Stimulated activated CD4-positive, alpha-beta T cell treated with anti-CD3 and anti-CD28 coated beads, Interleukin-4, amount 100 ng/mL, for 1 hour (primary cell): ENCODE measurements at regions not wholly inside any gene's neighbourhood (a gene's known extent, or its start where the extent isn't known, plus 50 kb on each side); places are given as distances from the start of the nearest gene placed in this dataset.
"Not testable (repeated sequence)": the region's sequence is repeated elsewhere in the genome, so short reads cannot be mapped to it uniquely, and the experiment has no call there.

Experiments
- DNase-seq: peaks from one replicate; pipeline ENCODE4 v3.0.0-alpha.2; 2020

- no peak for DNase-seq
Measured at GRCh38 chr10:118873091-118873737, 118.4 kb upstream of the CACUL1 start.

- no peak for DNase-seq
Measured at GRCh38 chr10:118873738-118874105, 119.0 kb upstream of the CACUL1 start.

GRCh38 chr10:118874171-118874570 lies 119.4 kb upstream of the CACUL1 start:
- DNase-seq, result no peak

GRCh38 chr10:118875087-118875486 lies 120.3 kb upstream of the CACUL1 start:
- DNase-seq, result no peak

- DNase-seq, result no peak
Measured at GRCh38 chr10:118882741-118883140, 128.0 kb upstream of the CACUL1 start.

- no peak for DNase-seq
Measured at GRCh38 chr10:118892255-118892654, 137.3 kb upstream of the NANOS1 start.

GRCh38 chr10:118894891-118895290 lies 134.6 kb upstream of the NANOS1 start:
- DNase-seq, result not testable (repeated sequence)

- DNase-seq, result no peak
Measured at GRCh38 chr10:118900617-118901016, 128.9 kb upstream of the NANOS1 start.

- DNase-seq, result no peak
Measured at GRCh38 chr10:118901380-118901779, 128.1 kb upstream of the NANOS1 start.

- DNase-seq, result no peak
Measured at GRCh38 chr10:118901906-118902305, 127.6 kb upstream of the NANOS1 start.

- not testable (repeated sequence) for DNase-seq
Measured at GRCh38 chr10:118902656-118903055, 126.9 kb upstream of the NANOS1 start.

- no peak for DNase-seq
Measured at GRCh38 chr10:118903251-118903650, 126.3 kb upstream of the NANOS1 start.

- DNase-seq, result no peak
Measured at GRCh38 chr10:118903691-118904090, 125.8 kb upstream of the NANOS1 start.

GRCh38 chr10:118904286-118904685 lies 125.2 kb upstream of the NANOS1 start:
- no peak for DNase-seq

GRCh38 chr10:118907051-118907450 lies 122.5 kb upstream of the NANOS1 start:
- no peak for DNase-seq

- no peak for DNase-seq
Measured at GRCh38 chr10:118908557-118909256, 120.8 kb upstream of the NANOS1 start.

- DNase-seq, result no peak
Measured at GRCh38 chr10:118910702-118911101, 118.8 kb upstream of the NANOS1 start.

- no peak for DNase-seq
Measured at GRCh38 chr10:118911363-118911762, 118.2 kb upstream of the NANOS1 start.

- DNase-seq, result no peak
Measured at GRCh38 chr10:118912961-118913600, 116.4 kb upstream of the NANOS1 start.

- no peak for DNase-seq
Measured at GRCh38 chr10:118913825-118914224, 115.7 kb upstream of the NANOS1 start.

GRCh38 chr10:118914629-118915028 lies 114.9 kb upstream of the NANOS1 start:
- no peak for DNase-seq

GRCh38 chr10:118915161-118915560 lies 114.4 kb upstream of the NANOS1 start:
- DNase-seq, result no peak

GRCh38 chr10:118916777-118917176 lies 112.7 kb upstream of the NANOS1 start:
- DNase-seq, result no peak

- DNase-seq, result no peak
Measured at GRCh38 chr10:118917701-118918100, 111.8 kb upstream of the NANOS1 start.
